Germinal center (tissue), 1 donor: ENCODE measurements at regions not wholly inside any gene's neighbourhood (a gene's known extent, or its start where the extent isn't known, plus 50 kb on each side); places are given as distances from the start of the nearest gene placed in this dataset.

ENCODE experiments used
- DNase-seq: peaks from one replicate; pipeline ENCODE4 v3.0.0; 2012; ENCODE audit warnings: mixed read lengths, low spot score

GRCh38 chr7:109126404-109127050 lies 556.9 kb downstream of the DNAJB9 start:
- DNase-seq, result no peak

- DNase-seq, result no peak
Measured at GRCh38 chr7:109127145-109127544, 557.5 kb downstream of the DNAJB9 start.

- no peak for DNase-seq
Measured at GRCh38 chr7:109131141-109131540, 561.5 kb downstream of the DNAJB9 start.

DNA sequence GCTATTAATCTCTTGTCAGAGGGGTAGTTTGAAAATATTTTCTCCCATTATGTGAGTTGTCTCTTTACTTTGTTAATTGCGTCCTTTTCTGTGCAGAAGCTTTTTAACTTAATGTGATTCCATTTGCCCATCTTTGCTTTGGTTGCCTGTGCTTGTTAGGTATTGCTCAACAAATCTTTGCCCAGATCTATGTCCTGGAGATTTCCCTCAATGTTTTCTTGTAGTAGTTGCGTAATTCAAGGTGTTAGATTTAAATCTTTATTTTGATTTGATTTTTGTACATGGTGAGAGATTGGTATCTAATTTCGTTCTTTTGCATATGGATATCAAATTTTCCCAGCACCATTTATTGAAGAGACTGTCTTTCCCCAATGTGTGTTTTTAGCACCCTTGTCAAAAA lies 567.2 kb downstream of the DNAJB9 start:
- DNase-seq, result no peak

DNA sequence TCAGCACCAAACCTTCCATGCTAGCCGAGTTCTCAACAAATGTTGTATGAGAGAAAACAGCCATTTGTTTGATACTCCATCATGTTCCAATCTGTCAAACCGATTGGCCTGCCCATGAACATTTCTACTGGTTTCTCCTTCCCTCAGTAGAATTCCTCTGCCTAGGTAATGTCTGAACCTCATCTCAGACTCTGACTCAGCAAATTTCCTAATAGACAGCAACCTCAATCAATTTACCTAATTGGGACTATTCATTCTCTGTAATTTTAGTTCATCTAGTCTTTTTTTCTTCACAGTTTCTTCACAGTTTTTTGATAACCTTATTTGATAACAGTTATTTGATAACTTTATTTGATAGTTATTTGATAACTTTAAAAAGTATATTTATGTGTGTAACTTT lies 585.1 kb downstream of the DNAJB9 start:
- DNase-seq, result no peak

DNA sequence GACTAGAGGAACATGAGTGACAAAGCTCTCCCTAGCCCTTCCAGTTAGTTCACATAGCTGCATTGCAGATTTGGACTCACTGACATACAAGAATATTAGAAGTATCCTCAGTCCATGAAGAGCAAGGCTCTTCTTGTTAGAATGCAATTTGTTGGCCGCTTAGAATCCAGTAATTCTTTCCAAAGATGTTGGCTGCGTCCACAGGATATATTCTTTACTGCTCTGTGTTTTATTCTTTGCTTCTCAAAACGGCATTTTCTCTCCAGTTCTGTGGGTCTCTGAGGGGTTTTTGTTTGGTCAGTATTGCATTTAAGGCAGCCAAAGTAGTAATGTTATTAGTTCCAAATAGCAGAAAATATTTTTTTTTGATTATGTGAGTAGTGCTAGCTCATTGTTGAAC lies 588.6 kb downstream of the DNAJB9 start:
- no peak for DNase-seq

DNA sequence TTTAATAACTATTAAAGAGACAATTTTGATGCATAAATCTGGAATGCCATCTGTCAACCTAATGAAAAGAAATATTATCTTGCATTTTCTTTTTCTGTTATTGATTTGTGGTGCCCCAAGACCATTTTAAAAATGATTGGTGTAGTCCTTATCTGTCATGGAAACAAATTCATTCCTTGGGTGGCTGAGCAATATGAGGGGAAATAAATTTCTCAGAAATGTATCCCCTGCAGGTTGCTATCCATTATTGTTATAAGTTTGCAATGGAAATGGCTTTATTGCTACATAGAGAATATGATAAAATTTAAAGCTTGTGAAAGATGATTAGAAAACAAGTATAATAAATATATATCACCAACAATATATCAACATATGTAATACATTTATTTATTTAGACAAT lies 607.0 kb downstream of the DNAJB9 start:
- DNase-seq, result no peak

DNA sequence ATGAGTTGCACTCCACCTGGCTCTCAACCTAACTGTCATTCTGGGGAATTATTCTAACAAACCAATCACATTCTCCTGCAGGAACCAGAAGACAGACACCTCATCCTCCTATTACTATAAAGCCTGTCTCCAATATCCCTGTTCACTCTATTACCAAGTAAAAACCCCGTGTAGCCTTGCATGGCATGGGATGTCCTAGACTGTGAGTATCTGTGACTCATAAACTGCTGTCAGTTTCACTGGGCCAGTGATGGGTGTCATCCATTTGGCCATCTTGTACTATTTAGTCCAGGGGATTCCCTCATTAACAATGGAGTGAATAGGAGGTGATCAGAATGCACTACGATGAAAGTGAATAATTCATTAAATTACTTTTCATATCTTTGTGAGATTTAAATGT lies 608.7 kb downstream of the DNAJB9 start:
- DNase-seq, result no peak

- no peak for DNase-seq
Measured at GRCh38 chr7:109179601-109180000, 609.9 kb downstream of the DNAJB9 start.

DNA sequence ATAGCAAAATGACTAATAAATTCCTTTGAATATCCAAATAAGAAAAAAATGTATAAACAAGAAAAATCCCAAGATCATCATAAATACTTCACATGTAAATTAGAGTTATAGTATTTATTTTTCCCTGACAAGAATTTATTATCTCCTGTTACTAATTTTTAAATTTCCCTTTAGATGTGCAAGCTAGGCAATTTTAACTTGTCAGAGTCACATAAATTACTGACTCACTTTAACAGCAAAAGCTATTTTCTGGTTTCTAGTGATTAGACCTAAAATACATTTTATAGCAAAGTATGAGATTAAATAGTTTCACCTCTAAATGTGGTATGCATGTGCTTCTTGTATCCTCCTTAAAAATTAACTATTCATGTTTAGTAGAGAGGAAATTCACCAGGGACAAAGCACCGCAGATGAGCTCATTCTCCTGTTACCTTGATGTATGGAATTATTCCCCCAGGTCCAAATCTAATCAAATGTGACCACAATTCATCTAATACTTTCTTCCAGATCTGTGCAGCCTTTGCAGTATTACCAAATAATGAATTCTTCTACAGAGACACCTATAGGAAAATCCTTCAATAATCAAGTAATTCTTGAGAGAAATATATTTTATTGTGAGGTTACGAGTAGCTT lies 621.2 kb downstream of the DNAJB9 start:
- no peak for DNase-seq

- DNase-seq, result no peak
Measured at GRCh38 chr7:109206196-109206595, 636.5 kb downstream of the DNAJB9 start.

GRCh38 chr7:109213081-109213480 lies 643.4 kb downstream of the DNAJB9 start:
- DNase-seq, result no peak

DNA sequence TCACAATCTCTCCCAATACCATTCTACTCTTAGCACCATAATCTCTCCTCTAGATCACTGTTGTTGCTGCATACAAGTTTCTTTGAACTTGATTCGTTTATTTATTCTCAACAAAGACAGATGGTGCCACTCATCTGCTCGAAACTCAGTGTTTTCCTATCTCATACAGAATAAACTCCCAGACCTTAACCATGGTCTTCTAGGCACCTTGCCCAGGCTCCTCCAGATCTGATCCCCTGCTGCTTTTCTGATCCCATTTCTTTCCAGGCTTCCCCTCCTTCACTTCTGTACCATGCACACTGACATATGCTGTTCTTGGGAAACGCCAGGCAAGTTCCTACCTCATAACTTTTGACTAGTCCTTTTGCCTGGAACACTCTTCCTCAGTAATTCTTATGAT lies 645.7 kb downstream of the DNAJB9 start:
- DNase-seq, result no peak

GRCh38 chr7:109224100-109224499 lies 654.4 kb downstream of the DNAJB9 start:
- DNase-seq, result no peak

DNA sequence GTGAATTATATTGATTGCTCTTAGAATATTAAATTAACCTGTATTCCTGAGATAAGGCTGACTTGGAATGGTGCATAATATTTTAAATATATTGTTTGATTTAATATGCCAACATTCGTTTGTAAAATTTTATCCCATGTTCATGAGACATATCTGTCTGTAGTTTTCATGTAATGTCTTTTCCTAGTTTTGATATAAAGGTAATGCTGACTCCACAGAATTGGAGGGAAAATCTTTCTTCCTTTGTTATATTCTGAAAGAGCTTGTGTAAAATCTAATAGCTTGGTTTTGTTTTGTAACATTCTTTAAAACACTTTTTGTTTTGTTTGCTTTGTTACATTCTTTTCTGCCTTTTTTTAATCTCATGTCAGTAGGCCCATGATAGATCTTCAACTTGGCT lies 657.0 kb downstream of the DNAJB9 start:
- no peak for DNase-seq

DNA sequence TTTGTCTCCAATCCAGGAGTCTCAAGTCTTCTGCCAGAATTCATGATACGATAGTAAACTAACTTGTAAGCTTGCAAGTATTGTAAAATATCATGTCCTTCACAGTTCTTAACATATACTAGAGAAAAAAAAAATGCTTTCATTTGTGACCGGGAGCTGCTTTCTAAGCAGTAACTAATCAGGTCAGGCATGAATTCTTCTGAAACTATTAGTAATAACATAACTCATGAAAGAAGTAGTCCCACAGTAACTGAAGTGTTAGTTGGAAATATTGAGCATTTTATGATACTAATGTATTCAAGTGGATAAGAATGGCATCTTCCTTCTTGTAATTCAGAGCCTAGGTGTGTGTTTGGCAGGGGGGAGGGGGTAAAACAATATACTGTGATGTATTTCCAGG lies 665.6 kb downstream of the DNAJB9 start:
- DNase-seq, result no peak

DNA sequence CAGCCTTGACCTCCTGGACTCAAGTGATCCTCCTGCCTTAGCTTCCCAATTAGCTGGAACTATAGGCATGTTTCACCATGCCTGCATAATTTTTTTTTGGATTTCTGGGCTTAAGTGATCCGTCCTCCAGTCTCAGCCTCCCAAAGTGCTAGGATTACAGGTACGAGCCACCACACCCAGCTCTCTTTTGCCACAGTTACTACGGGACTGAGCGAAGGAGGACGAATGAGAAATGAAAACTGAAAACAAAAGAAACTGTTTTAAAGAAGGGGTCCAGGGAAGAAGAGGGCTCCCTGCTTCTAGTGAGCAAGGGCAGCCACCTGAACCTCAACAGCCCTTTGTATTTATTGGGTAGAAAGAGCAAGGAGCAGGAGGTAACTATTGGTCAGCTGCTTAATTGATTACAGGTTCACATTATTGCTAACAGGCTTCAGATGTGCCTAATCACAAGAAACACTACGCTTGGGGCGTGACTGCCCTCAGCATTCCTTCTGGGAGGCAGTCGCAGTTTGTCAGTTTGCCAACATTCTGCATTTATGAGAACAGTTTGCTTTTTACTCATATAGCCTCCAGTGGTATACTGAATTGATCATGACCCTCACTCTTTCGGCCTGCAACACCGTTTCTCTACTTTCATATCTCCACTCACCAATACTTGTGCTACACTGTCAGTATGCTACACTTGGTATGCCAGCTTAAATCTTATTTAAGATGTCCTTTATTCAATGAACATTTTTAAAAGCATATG lies 676.8 kb downstream of the DNAJB9 start:
- DNase-seq, result no peak

- no peak for DNase-seq
Measured at GRCh38 chr7:109256762-109257560, 687.3 kb downstream of the DNAJB9 start.

DNA sequence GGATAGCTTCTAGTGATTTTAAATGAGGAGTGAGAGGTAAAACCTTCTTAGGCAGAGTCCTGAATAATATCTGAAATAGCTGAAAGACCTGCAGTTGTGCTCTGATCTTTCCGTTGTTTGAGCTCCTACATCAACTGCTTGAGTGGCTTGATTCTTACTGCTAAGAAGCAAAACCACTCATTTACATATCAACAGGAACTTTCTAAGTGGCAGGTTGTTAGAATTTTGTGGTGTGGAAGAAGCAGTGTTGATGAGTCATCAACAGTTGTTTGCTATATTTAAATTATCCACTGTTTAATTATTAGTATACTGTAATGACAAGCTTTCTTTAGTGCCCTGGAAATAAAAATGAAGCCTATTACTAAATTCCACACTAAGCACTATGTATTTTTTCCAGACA lies 689.5 kb downstream of the DNAJB9 start:
- no peak for DNase-seq

DNA sequence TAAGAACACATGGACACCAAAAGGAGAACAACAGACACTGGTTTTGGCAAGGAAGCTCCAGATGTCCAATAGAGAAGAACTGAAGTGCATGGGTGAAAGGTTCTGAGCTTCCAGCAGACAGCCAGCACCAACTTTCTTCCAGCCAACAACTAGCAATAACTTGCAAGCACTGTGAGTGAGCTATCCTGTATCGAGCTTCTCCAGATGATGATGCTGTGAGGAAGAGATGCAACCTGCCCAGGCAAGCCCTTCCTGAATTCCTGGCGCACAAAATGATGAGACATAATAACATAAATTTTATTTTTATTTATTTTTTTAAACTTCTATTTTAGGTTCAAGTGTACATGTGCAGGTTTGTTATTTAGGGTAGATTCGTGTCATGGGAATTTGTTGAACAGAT lies 692.1 kb downstream of the DNAJB9 start:
- no peak for DNase-seq

DNA sequence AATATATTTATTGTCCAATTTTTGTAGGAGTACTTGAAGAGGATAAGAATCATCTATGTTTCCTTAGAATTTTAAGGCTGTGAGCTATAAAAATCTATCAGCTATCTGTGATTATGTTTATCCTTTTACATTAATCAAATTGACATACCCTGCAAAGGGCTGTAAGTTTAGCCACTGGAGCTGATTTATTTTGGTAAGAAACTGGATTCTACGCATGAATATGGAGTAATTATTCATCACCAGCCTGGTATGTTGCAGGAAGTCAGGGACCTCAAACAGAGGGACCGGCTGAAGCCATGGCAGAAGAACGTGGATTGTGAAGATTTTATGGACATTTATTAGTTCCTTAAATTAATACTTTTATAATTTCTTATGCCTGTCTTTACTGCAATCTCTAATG lies 696.9 kb downstream of the DNAJB9 start:
- no peak for DNase-seq

DNA sequence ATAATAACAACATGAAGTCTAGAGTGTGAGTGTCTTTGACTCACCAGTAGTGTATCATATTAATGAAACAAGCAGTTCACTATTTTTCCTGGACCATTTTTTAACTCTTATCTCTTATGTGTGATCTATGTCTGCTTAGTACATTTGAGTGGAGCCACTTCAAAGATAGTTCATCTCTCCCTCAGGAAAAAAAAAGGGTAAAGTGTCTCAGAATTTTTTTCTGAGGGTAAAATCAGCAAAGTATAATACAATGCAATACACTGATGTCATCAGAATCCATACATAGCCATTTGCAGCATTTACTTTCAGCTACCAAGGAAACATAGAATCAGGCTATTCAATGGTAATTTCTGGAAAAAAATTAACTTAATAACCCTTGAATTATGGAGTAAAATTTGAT lies 706.7 kb downstream of the DNAJB9 start:
- DNase-seq, result no peak

DNA sequence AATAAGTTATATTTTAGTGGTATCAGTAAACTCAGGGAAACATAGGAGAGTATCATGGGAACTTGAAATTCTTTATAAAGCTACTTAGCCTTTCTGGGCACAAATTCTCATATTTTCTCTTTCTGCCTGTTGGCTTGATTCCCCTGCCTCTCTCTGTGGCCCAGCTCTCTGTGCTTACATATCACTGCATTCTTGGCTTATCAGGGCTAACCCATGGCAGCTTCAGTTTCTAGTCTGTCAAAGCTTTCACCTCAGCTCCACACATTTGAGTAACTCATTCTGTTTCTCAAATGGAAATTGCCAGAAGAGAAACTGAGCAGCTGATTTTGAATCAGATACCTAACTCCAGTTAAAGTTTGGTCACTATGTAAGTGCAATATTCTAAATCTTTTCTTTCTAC lies 713.1 kb downstream of the DNAJB9 start:
- DNase-seq, result no peak
